H9 (cell line): ENCODE measurements at regions not wholly inside any gene's neighbourhood (a gene's known extent, or its start where the extent isn't known, plus 50 kb on each side); places are given as distances from the start of the nearest gene placed in this dataset.

Source experiments
- DNase-seq: peaks from one replicate; pipeline ENCODE4 v3.0.0-alpha.2; 2017
- H2AFZ ChIP-seq: one replicate; pipeline ENCODE4 v1.6.1; 2013; ENCODE audit warnings: mild to moderate bottlenecking, low read length, control low read depth, moderate library complexity
- H2AK5ac ChIP-seq: 2 replicates; pipeline ENCODE4 v1.6.1; 2013; ENCODE audit warnings: low read length, control low read depth, mixed read lengths; ENCODE audit not compliant: insufficient read length
- H2BK120ac ChIP-seq: one replicate; pipeline ENCODE4 v1.6.1; 2013; ENCODE audit warnings: low read depth, mild to moderate bottlenecking, low read length, control low read depth, inconsistent platforms; ENCODE audit not compliant: poor library complexity, severe bottlenecking
- H2BK12ac ChIP-seq: 2 replicates; pipeline ENCODE4 v1.6.1; 2013; ENCODE audit warnings: low read length, control low read depth, mixed read lengths, low read depth; ENCODE audit not compliant: insufficient read length
- H2BK15ac ChIP-seq: 2 replicates; pipeline ENCODE4 v1.6.1; 2013; ENCODE audit warnings: low read depth, low read length, control low read depth
- H2BK20ac ChIP-seq: one replicate; pipeline ENCODE4 v1.6.1; 2013; ENCODE audit warnings: low read depth, mild to moderate bottlenecking, low read length, control low read depth, inconsistent platforms; ENCODE audit not compliant: poor library complexity, severe bottlenecking
- H2BK5ac ChIP-seq: 2 replicates; pipeline ENCODE4 v1.6.1; 2013; ENCODE audit warnings: low read length, control low read depth, mixed read lengths; ENCODE audit not compliant: insufficient read length
- H3K14ac ChIP-seq: 2 replicates; pipeline ENCODE4 v1.6.1; 2013; ENCODE audit warnings: low read length, control low read depth; ENCODE audit not compliant: insufficient read depth
- H3K18ac ChIP-seq: 2 replicates; pipeline ENCODE4 v1.6.1; 2013; ENCODE audit warnings: low read depth, mild to moderate bottlenecking, mixed read lengths, low read length, control low read depth; ENCODE audit not compliant: insufficient read length
- H3K23ac ChIP-seq: 2 replicates; pipeline ENCODE4 v1.6.1; 2013; ENCODE audit warnings: low read length, control low read depth, mixed read lengths, low read depth; ENCODE audit not compliant: insufficient read length
- H3K23me2 ChIP-seq: 2 replicates; pipeline ENCODE4 v1.6.1; 2013; ENCODE audit warnings: low read depth, mild to moderate bottlenecking, mixed read lengths, low read length, control low read depth; ENCODE audit not compliant: insufficient read length, poor library complexity, severe bottlenecking
- H3K27ac ChIP-seq: 2 replicates; pipeline ENCODE4 v1.5.1; 2013; ENCODE audit warnings: low read length, control low read depth, mixed read lengths, low read depth; ENCODE audit not compliant: insufficient read length
- H3K27me3 ChIP-seq: 2 replicates; pipeline ENCODE4 v1.6.1; 2013; ENCODE audit warnings: low read length, control low read depth, inconsistent platforms; ENCODE audit not compliant: insufficient read depth
- H3K4ac ChIP-seq: 2 replicates; pipeline ENCODE4 v1.6.1; 2013; ENCODE audit warnings: low read depth, mild to moderate bottlenecking, control low read depth, inconsistent platforms, low read length, moderate library complexity
- H3K4me1 ChIP-seq: 2 replicates; pipeline ENCODE4 v1.6.1; 2013; ENCODE audit warnings: low read length, control low read depth, inconsistent platforms; ENCODE audit not compliant: insufficient read depth
- H3K4me2 ChIP-seq: 2 replicates; pipeline ENCODE4 v1.6.1; 2013; ENCODE audit warnings: low read length, control low read depth, mixed read lengths; ENCODE audit not compliant: insufficient read length, insufficient read depth
- H3K56ac ChIP-seq: 2 replicates; pipeline ENCODE4 v1.6.1; 2013; ENCODE audit warnings: low read depth, mild to moderate bottlenecking, mixed read lengths, low read length, control low read depth; ENCODE audit not compliant: insufficient read length
- H3K79me1 ChIP-seq: 2 replicates; pipeline ENCODE4 v1.6.1; 2013; ENCODE audit warnings: low read depth, mild to moderate bottlenecking, moderate library complexity, low read length, control low read depth, inconsistent platforms; ENCODE audit not compliant: insufficient read depth, poor library complexity, severe bottlenecking
- H3K79me2 ChIP-seq: 2 replicates; pipeline ENCODE4 v1.6.1; 2013; ENCODE audit warnings: low read length, control low read depth, inconsistent platforms; ENCODE audit not compliant: insufficient read depth
- H3K9ac ChIP-seq: 2 replicates; pipeline ENCODE4 v1.6.1; 2013; ENCODE audit warnings: low read length, control low read depth, mixed read lengths; ENCODE audit not compliant: insufficient read length; ENCODE audit errors: extremely low read depth
- H3K9me3 ChIP-seq: one replicate; pipeline ENCODE4 v1.6.1; 2013; ENCODE audit warnings: low read depth, low read length, inconsistent platforms; ENCODE audit not compliant: control insufficient read depth
- H3T11ph ChIP-seq: one replicate; pipeline ENCODE4 v1.6.1; 2013; ENCODE audit warnings: mild to moderate bottlenecking, low read length, control low read depth, inconsistent platforms
- H4K20me1 ChIP-seq: one replicate; pipeline ENCODE4 v1.6.1; 2013; ENCODE audit not compliant: control insufficient read depth, insufficient read length, insufficient read depth
- H4K5ac ChIP-seq: 2 replicates; pipeline ENCODE4 v1.6.1; 2013; ENCODE audit warnings: low read depth, mild to moderate bottlenecking, mixed read lengths, low read length, control low read depth; ENCODE audit not compliant: insufficient read length
- H4K8ac ChIP-seq: replicated peaks from 2 replicates; pipeline ENCODE4 v1.6.1; 2013; ENCODE audit warnings: low read length, control low read depth, mixed read lengths, low read depth; ENCODE audit not compliant: insufficient read length
- H4K91ac ChIP-seq: 2 replicates; pipeline ENCODE4 v1.6.1; 2013; ENCODE audit warnings: low read depth, mild to moderate bottlenecking, moderate library complexity, mixed read lengths, low read length, control low read depth; ENCODE audit not compliant: insufficient read length
- H3K27ac Mint-ChIP-seq, 3 experiments: 2 replicates in 2 of 3; 3 replicates in 1 of 3; pipeline ENCODE4 v1.8.0; 2020 to 2021; ENCODE audit warnings: mixed read lengths in 3 of 3, mild to moderate bottlenecking in 1 of 3, moderate library complexity in 1 of 3
- H3K27me3 Mint-ChIP-seq: 2 replicates; pipeline ENCODE4 v1.8.0; 2021; ENCODE audit warnings: low read depth, mild to moderate bottlenecking, moderate library complexity, mixed read lengths
- H3K36me3 Mint-ChIP-seq, 3 experiments: 2 replicates in 2 of 3; 3 replicates in 1 of 3; pipeline ENCODE4 v1.8.0; 2020 to 2021; ENCODE audit warnings: low read depth in 3 of 3, mixed read lengths in 3 of 3; ENCODE audit not compliant: insufficient read depth in 1 of 3
- H3K4me1 Mint-ChIP-seq, 2 experiments: 2 replicates each; pipeline ENCODE4 v1.8.0; 2020; ENCODE audit warnings: mixed read lengths in 2 of 2
- H3K4me3 Mint-ChIP-seq, 2 experiments: 2 replicates in 1 of 2; 3 replicates in 1 of 2; pipeline ENCODE4 v1.8.0; 2020 to 2021; ENCODE audit warnings: mild to moderate bottlenecking in 2 of 2, mixed read lengths in 2 of 2, moderate library complexity in 1 of 2
- H3K9me3 Mint-ChIP-seq, 2 experiments: 2 replicates in 1 of 2; 3 replicates in 1 of 2; pipeline ENCODE4 v1.8.0; 2020; ENCODE audit warnings: mild to moderate bottlenecking in 2 of 2, mixed read lengths in 2 of 2, moderate library complexity in 1 of 2
- WGBS: extraction: QIAGEN DNeasy Blood & Tissue Kit; methylation state at CpG from one replicate; pipeline ENCODE4 v1.1.7; 2013; ENCODE audit warnings: missing lambda C conversion rate, low lambda C conversion rate, mixed read lengths; ENCODE audit not compliant: insufficient read length; ENCODE audit errors: extremely low coverage; 5-methylcytosine and 5-hydroxymethylcytosine counted together
- TF ChIP-seq, protein P1 (sequence below): fragments of 200-600 bp; sonication (generic); conservative IDR thresholded peaks from 3 replicates; pipeline ENCODE4 v1.8.0; 2021; ENCODE audit warnings: antibody characterized with exemption, mild to moderate bottlenecking

GRCh38 chr4:123929565-123929964 is 533.0 kb downstream of the SPRY1 start:
- H3K4me2 ChIP-seq, result no peak overlapping the region
- H3K27me3 Mint-ChIP-seq, result no peaks in the 10 kb centered on the region
- WGBS, result no CpG with 5 or more reads among the region's 1 CpG

More at GRCh38 chr4:123929565-123929964, 533.0 kb downstream of the SPRY1 start:
- Mint-ChIP-seq H3K4me3 (no peak overlapping the region), H3K27ac (no peak overlapping the region), H3K36me3 (no peaks in the 10 kb centered on the region; a peak in 2 of 7 replicates), H3K4me1 (peaks cover 14% of the 10 kb centered on the region in 2 experiments), H3K9me3 (no peaks in the 10 kb centered on the region)
- Histone ChIP-seq H2AFZ (no peak overlapping the region), H2BK12ac (no peak overlapping the region), H3K23me2 (no peaks in the 10 kb centered on the region), H3K79me1 (no peaks in the 10 kb centered on the region), H3K23ac (no peak overlapping the region), H3K56ac (no peak overlapping the region), H3K14ac (no peak overlapping the region), H2BK20ac (no peak overlapping the region), H4K5ac (no peak overlapping the region), H2BK120ac (no peak overlapping the region), H3K9me3 (no peaks in the 10 kb centered on the region), H3K27me3 (no peaks in the 10 kb centered on the region), H2BK15ac (no peak overlapping the region), H2BK5ac (no peak overlapping the region), H2AK5ac (no peak overlapping the region), H3K27ac (no peak overlapping the region), H4K20me1 (no peaks in the 10 kb centered on the region), H3K9ac (no peak overlapping the region), H4K8ac (no peak overlapping the region), H3T11ph (no peak overlapping the region), H3K79me2 (no peaks in the 10 kb centered on the region), H4K91ac (no peak overlapping the region), H3K18ac (no peak overlapping the region), H3K4me1 (no peaks in the 10 kb centered on the region), H3K4ac (no peak overlapping the region)
- TF ChIP-seq, protein P1, sequence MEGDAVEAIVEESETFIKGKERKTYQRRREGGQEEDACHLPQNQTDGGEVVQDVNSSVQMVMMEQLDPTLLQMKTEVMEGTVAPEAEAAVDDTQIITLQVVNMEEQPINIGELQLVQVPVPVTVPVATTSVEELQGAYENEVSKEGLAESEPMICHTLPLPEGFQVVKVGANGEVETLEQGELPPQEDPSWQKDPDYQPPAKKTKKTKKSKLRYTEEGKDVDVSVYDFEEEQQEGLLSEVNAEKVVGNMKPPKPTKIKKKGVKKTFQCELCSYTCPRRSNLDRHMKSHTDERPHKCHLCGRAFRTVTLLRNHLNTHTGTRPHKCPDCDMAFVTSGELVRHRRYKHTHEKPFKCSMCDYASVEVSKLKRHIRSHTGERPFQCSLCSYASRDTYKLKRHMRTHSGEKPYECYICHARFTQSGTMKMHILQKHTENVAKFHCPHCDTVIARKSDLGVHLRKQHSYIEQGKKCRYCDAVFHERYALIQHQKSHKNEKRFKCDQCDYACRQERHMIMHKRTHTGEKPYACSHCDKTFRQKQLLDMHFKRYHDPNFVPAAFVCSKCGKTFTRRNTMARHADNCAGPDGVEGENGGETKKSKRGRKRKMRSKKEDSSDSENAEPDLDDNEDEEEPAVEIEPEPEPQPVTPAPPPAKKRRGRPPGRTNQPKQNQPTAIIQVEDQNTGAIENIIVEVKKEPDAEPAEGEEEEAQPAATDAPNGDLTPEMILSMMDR, result no peak
- DNase-seq, result no peak
